HCT116 (cell line): ENCODE measurements at regions not wholly inside any gene's neighbourhood (a gene's known extent, or its start where the extent isn't known, plus 50 kb on each side); places are given as distances from the start of the nearest gene placed in this dataset.

Source experiments
- ATAC-seq: fragments of 200-7000 bp; cut with Tn5 transposase; 2 replicates; pipeline ENCODE4 v1.9.1; 2020; ENCODE audit warnings: mild to moderate bottlenecking, moderate library complexity
- BruUV-seq: library from RNA; stranded (reverse); fragments of 400-500 nt; replicated peaks from 2 replicates; lab custom pipeline; 2021; lab: Mats Ljungman, UMichigan
- CTCF ChIA-PET: fragments of 300-600 bp; sonication (Branson Sonifier 250); formaldehyde crosslinking; loops from one replicate; lab custom pipeline; 2021; ENCODE audit warnings: antibody characterized with exemption; lab: Charles Lee
- POLR2A ChIA-PET: fragments of 300-600, 350-600 bp; sonication (Branson Sonifier 250); formaldehyde crosslinking; loops from one replicate; lab custom pipeline; 2021; ENCODE audit warnings: antibody characterized with exemption; lab: Charles Lee
- RAD21 ChIA-PET, 2 experiments: fragments of 300-600 bp; sonication (Branson Sonifier 250); formaldehyde crosslinking; loops; one replicate each; lab custom pipeline; 2023; ENCODE audit warnings: low total read pairs in 2 of 2; ENCODE audit not compliant: uncharacterized antibody in 2 of 2, unreplicated experiment in 2 of 2, low non-redundant PET in 1 of 2; lab: Charles Lee
- DNase-seq: peaks from one replicate; pipeline ENCODE4 v3.0.0-alpha.2; 2010; ENCODE audit warnings: low read depth, low spot score
- H2AFZ ChIP-seq: fragments of 200-600 bp; shearing (Covaris generic), sonication (generic); 2 replicates; pipeline ENCODE4 v1.6.1; 2017; ENCODE audit warnings: low read depth, mixed run types, mixed read lengths, antibody characterized with exemption, low read length; ENCODE audit not compliant: poor library complexity, severe bottlenecking
- H3K27ac ChIP-seq: 2 replicates; pipeline ENCODE4 v1.5.1; 2012; ENCODE audit warnings: low read depth, low read length
- H3K27me3 ChIP-seq: fragments of 200-600 bp; sonication (generic); 2 replicates; pipeline ENCODE4 v1.6.1; 2016; ENCODE audit warnings: mixed run types, low read length, mixed read lengths; ENCODE audit not compliant: insufficient read depth
- H3K36me3 ChIP-seq, 2 experiments: fragments of 200-500 bp in 1 of 2; fragments of 200-600 bp in 1 of 2; sonication (Bioruptor generic) in 1 of 2; sonication (generic) in 1 of 2; 2 replicates each; pipeline versions ENCODE4 v1.5.1 to v1.6.1; 2014 to 2016; ENCODE audit warnings: low read length in 2 of 2, inconsistent platforms in 1 of 2, mixed read lengths in 1 of 2, mixed run types in 1 of 2; ENCODE audit not compliant: insufficient read depth in 2 of 2, control insufficient read depth in 1 of 2
- H3K4me1 ChIP-seq, 2 experiments: fragments of 200-600 bp in 1 of 2; sonication (generic) in 1 of 2; 2 replicates each; pipeline versions ENCODE4 v1.5.1 to v1.6.1; 2012 to 2017; ENCODE audit warnings: low read length in 2 of 2, inconsistent platforms in 1 of 2, mild to moderate bottlenecking in 1 of 2, mixed read lengths in 1 of 2, mixed run types in 1 of 2, moderate library complexity in 1 of 2; ENCODE audit not compliant: insufficient read depth in 2 of 2, control insufficient read depth in 1 of 2
- H3K4me2 ChIP-seq: fragments of 200-600 bp; sonication (generic); 2 replicates; pipeline ENCODE4 v1.6.1; 2017; ENCODE audit warnings: mixed run types, low read length, mixed read lengths
- H3K4me3 ChIP-seq, 2 experiments: fragments of 200-600 bp in 1 of 2; sonication (generic) in 1 of 2; replicated peaks in 1 of 2; 2 replicates each; pipeline ENCODE4 v1.5.1; 2011 to 2016; ENCODE audit warnings: low read length in 2 of 2, control low read depth in 1 of 2, low read depth in 1 of 2, mild to moderate bottlenecking in 1 of 2, mixed read lengths in 1 of 2, mixed run types in 1 of 2
- H3K79me2 ChIP-seq: fragments of 200-600 bp; sonication (generic); 2 replicates; pipeline ENCODE4 v1.6.1; 2017; ENCODE audit warnings: mild to moderate bottlenecking, mixed run types, low read length, moderate library complexity, mixed read lengths; ENCODE audit not compliant: insufficient read depth
- H3K9ac ChIP-seq: fragments of 200-600 bp; sonication (generic); 2 replicates; pipeline ENCODE4 v1.6.1; 2016; ENCODE audit warnings: low read length, mixed read lengths
- H3K9me2 ChIP-seq: fragments of 200-600 bp; sonication (generic), shearing (Covaris generic); 2 replicates; pipeline ENCODE4 v1.6.1; 2017; ENCODE audit warnings: mixed run types, mild to moderate bottlenecking, moderate library complexity; ENCODE audit not compliant: insufficient read depth
- H3K9me3 ChIP-seq, 2 experiments: fragments of 200-500 bp in 1 of 2; fragments of 200-600 bp in 1 of 2; sonication (Bioruptor generic) in 1 of 2; sonication (generic) in 1 of 2; 2 replicates each; pipeline ENCODE4 v1.6.1; 2014 to 2017; ENCODE audit warnings: low read length in 2 of 2, mixed read lengths in 2 of 2, inconsistent platforms in 1 of 2, low read depth in 1 of 2, mild to moderate bottlenecking in 1 of 2, mixed run types in 1 of 2, moderate library complexity in 1 of 2; ENCODE audit not compliant: control insufficient read depth in 1 of 2, insufficient read depth in 1 of 2
- H4K20me1 ChIP-seq: fragments of 200-600 bp; sonication (generic), shearing (Covaris generic); 2 replicates; pipeline ENCODE4 v1.6.1; 2017; ENCODE audit warnings: mixed run types, mild to moderate bottlenecking, moderate library complexity; ENCODE audit not compliant: insufficient read depth
- CEBPB ChIP-seq: IDR thresholded peaks from 2 replicates; pipeline ENCODE4 v1.6.1; 2012; ENCODE audit warnings: low read depth
- EGR1 ChIP-seq: IDR thresholded peaks from 2 replicates; pipeline ENCODE4 v1.6.1; 2012; ENCODE audit warnings: low read depth
- ELF1 ChIP-seq: IDR thresholded peaks from 2 replicates; pipeline ENCODE4 v1.6.1; 2012; ENCODE audit warnings: low read depth, borderline replicate concordance
- EZH2 ChIP-seq: fragments of 200-600 bp; sonication (generic); IDR thresholded peaks from 2 replicates; pipeline ENCODE4 v1.6.1; 2017; ENCODE audit warnings: antibody characterized with exemption, mixed run types
- EZH2phosphoT487 ChIP-seq: fragments of 200-600 bp; IDR thresholded peaks from 2 replicates; pipeline ENCODE4 v1.6.1; 2018; ENCODE audit warnings: antibody characterized with exemption, borderline replicate concordance
- JUND ChIP-seq: IDR thresholded peaks from 2 replicates; pipeline ENCODE4 v1.6.1; 2012
- POLR2A ChIP-seq: IDR thresholded peaks from 2 replicates; pipeline ENCODE4 v1.7.0; 2011; ENCODE audit warnings: borderline replicate concordance; ENCODE audit not compliant: insufficient read depth, insufficient read length; ENCODE audit errors: extremely low read depth
- POLR2AphosphoS5 ChIP-seq: IDR thresholded peaks from 2 replicates; pipeline ENCODE4 v1.6.1; 2011; ENCODE audit warnings: mild to moderate bottlenecking, low read depth, low read length, moderate library complexity
- RAD21 ChIP-seq: IDR thresholded peaks from 2 replicates; pipeline ENCODE4 v1.6.1; 2012; ENCODE audit warnings: low read depth, mild to moderate bottlenecking
- SP1 ChIP-seq: IDR thresholded peaks from 2 replicates; pipeline ENCODE4 v1.6.1; 2012; ENCODE audit warnings: low read depth
- SRF ChIP-seq: IDR thresholded peaks from 2 replicates; pipeline ENCODE4 v1.6.1; 2012; ENCODE audit warnings: low read depth
- TCF7L2 ChIP-seq: IDR thresholded peaks from 2 replicates; pipeline ENCODE4 v1.7.0; 2011; ENCODE audit warnings: borderline replicate concordance, inconsistent platforms; ENCODE audit not compliant: insufficient read depth, insufficient read length; ENCODE audit errors: extremely low read depth
- YY1 ChIP-seq: IDR thresholded peaks from 2 replicates; pipeline ENCODE4 v1.6.1; 2011; ENCODE audit warnings: low read length, low read depth, moderate library complexity, mild to moderate bottlenecking; ENCODE audit not compliant: insufficient replicate concordance; ENCODE audit errors: extremely low read depth
- ZNF274 ChIP-seq: fragments of 200-500 bp; sonication (Bioruptor generic); IDR thresholded peaks from 2 replicates; pipeline ENCODE4 v1.6.1; 2014; ENCODE audit warnings: mild to moderate bottlenecking, low read depth, low read length, inconsistent platforms
- intact Hi-C: fragments of 100-400 bp; cut with micrococcal nuclease; formaldehyde crosslinking; loops from 2 replicates; pipeline ENCODE4 v1.10.0; 2022
- TF ChIP-seq, protein P1 (sequence below): IDR thresholded peaks from 2 replicates; pipeline ENCODE4 v1.6.1; 2012
- TF ChIP-seq, protein P2 (sequence below): IDR thresholded peaks from 2 replicates; pipeline ENCODE4 v1.6.1; 2011; ENCODE audit warnings: mild to moderate bottlenecking, low read length, moderate library complexity; ENCODE audit not compliant: insufficient replicate concordance; ENCODE audit errors: extremely low read depth
- TF ChIP-seq, protein P3 (sequence below): IDR thresholded peaks from 2 replicates; pipeline ENCODE4 v1.6.1; 2012
- TF ChIP-seq, protein P4 (sequence below), 3 experiments: fragments of 200-600 bp in 1 of 3; sonication (generic) in 1 of 3; IDR thresholded peaks in 2 of 3; conservative IDR thresholded peaks in 1 of 3; 2 replicates each; pipeline ENCODE4 v1.5.1; 2012 to 2017; ENCODE audit warnings: low read depth in 2 of 3, low read length in 2 of 3, antibody characterized with exemption in 1 of 3, borderline replicate concordance in 1 of 3, control low read depth in 1 of 3, mild to moderate bottlenecking in 1 of 3, mixed read lengths in 1 of 3, mixed run types in 1 of 3, moderate library complexity in 1 of 3; ENCODE audit not compliant: insufficient read depth in 1 of 3

DNA sequence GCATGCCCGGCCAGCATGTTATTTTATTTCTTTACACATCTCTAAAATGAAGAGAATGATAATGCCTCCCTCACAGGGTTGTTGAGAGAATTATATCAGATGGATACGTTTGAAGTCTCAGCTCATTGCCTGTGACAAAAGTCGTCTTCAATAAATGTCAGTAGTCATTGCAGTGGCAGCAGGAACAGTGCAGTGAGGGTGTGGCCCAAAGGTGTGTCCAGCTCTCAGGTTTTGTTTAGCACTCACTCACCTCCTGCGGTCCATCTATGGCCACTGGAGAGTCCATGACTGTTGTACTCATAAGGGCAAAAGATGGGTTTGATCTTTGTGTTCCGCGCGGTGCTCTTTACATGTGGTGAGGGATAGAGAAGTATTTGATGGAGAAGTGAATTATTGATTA lies 77.2 kb upstream of the TIAM2 start:
- CTCF ChIA-PET: no interaction called here
- no peaks in the 10 kb centered on the region for H3K36me3 ChIP-seq
- no peak for DNase-seq
- no peaks in the 10 kb centered on the region for H3K27me3 ChIP-seq
- RAD21 ChIA-PET: no interaction called here
- H2AFZ ChIP-seq: no peak overlapping the region
- H3K27ac ChIP-seq: no peak overlapping the region
- POLR2A ChIA-PET: no interaction called here
- no peaks in the 10 kb centered on the region for H4K20me1 ChIP-seq
- no peak for ATAC-seq
- TF ChIP-seq, protein P1, sequence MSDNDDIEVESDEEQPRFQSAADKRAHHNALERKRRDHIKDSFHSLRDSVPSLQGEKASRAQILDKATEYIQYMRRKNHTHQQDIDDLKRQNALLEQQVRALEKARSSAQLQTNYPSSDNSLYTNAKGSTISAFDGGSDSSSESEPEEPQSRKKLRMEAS: no peak
- TF ChIP-seq EGR1 (no peak), RAD21 (no peak), ELF1 (no peak), SP1 (no peak), SRF (no peak), POLR2AphosphoS5 (no peak), POLR2A (no peak), EZH2phosphoT487 (no peak), CEBPB (no peak), JUND (no peak), ZNF274 (no peak), YY1 (no peak), TCF7L2 (no peak), EZH2 (no peak)
- TF ChIP-seq, protein P2, sequence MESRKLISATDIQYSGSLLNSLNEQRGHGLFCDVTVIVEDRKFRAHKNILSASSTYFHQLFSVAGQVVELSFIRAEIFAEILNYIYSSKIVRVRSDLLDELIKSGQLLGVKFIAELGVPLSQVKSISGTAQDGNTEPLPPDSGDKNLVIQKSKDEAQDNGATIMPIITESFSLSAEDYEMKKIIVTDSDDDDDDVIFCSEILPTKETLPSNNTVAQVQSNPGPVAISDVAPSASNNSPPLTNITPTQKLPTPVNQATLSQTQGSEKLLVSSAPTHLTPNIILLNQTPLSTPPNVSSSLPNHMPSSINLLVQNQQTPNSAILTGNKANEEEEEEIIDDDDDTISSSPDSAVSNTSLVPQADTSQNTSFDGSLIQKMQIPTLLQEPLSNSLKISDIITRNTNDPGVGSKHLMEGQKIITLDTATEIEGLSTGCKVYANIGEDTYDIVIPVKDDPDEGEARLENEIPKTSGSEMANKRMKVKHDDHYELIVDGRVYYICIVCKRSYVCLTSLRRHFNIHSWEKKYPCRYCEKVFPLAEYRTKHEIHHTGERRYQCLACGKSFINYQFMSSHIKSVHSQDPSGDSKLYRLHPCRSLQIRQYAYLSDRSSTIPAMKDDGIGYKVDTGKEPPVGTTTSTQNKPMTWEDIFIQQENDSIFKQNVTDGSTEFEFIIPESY: no peak
- TF ChIP-seq, protein P3, sequence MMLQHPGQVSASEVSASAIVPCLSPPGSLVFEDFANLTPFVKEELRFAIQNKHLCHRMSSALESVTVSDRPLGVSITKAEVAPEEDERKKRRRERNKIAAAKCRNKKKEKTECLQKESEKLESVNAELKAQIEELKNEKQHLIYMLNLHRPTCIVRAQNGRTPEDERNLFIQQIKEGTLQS: no peak
- TF ChIP-seq, protein P4, sequence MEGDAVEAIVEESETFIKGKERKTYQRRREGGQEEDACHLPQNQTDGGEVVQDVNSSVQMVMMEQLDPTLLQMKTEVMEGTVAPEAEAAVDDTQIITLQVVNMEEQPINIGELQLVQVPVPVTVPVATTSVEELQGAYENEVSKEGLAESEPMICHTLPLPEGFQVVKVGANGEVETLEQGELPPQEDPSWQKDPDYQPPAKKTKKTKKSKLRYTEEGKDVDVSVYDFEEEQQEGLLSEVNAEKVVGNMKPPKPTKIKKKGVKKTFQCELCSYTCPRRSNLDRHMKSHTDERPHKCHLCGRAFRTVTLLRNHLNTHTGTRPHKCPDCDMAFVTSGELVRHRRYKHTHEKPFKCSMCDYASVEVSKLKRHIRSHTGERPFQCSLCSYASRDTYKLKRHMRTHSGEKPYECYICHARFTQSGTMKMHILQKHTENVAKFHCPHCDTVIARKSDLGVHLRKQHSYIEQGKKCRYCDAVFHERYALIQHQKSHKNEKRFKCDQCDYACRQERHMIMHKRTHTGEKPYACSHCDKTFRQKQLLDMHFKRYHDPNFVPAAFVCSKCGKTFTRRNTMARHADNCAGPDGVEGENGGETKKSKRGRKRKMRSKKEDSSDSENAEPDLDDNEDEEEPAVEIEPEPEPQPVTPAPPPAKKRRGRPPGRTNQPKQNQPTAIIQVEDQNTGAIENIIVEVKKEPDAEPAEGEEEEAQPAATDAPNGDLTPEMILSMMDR (IDR thresholded peaks at IDR 0.05 in 2 of 3, conservative IDR thresholded peaks at IDR 0.05 in 1 of 3; ENCODE audit: borderline replicate concordance in 1 of 3, insufficient read depth in 1 of 3, low read depth in 2 of 3, low read length in 2 of 3): no peak
- intact Hi-C loops: loop anchor here (5.0 kb wide), 1 partner anchor 766 kb away; no protein-coding TSS in a partner anchor
- no TSS peak for BruUV-seq
- H3K4me3 ChIP-seq: no peak overlapping the region
- H3K9ac ChIP-seq: no peak overlapping the region
- H3K9me2 ChIP-seq: no peaks in the 10 kb centered on the region
- no peak overlapping the region for H3K4me2 ChIP-seq
- no peaks in the 10 kb centered on the region for H3K4me1 ChIP-seq
- no peaks in the 10 kb centered on the region for H3K79me2 ChIP-seq
- H3K9me3 ChIP-seq: no peaks in the 10 kb centered on the region
